HepG2 (cell line): ENCODE measurements at regions not wholly inside any gene's neighbourhood (a gene's known extent, or its start where the extent isn't known, plus 50 kb on each side); places are given as distances from the start of the nearest gene placed in this dataset.

ENCODE experiments used
- ATAC-seq: fragments of 200-7000 bp; cut with Tn5 transposase; 3 replicates; pipeline ENCODE4 v1.9.1; 2020; ENCODE audit warnings: mild to moderate bottlenecking, moderate library complexity
- BruUV-seq: library from RNA; stranded (reverse); fragments of 400-500 nt; replicated peaks from 2 replicates; lab custom pipeline; 2021; lab: Mats Ljungman, UMichigan
- CTCF ChIA-PET: fragments of 300-600 bp; formaldehyde crosslinking; extraction: SDS; loops from one replicate; lab custom pipeline; 2021; ENCODE audit warnings: low total read pairs, inconsistent platforms, low intra/inter-chr PET ratio; lab: Yijun Ruan, JAX
- POLR2A ChIA-PET: fragments of 350-600 bp; sonication (Branson Sonifier 250); formaldehyde crosslinking; loops from one replicate; lab custom pipeline; 2020; ENCODE audit warnings: antibody characterized with exemption, inconsistent platforms; lab: Yijun Ruan, JAX
- DNase-seq: peaks from one replicate; pipeline ENCODE4 v3.0.0-alpha.2; 2015; ENCODE audit warnings: low spot score
- FAIRE-seq: peaks from 3 replicates; lab custom pipeline; 2011; peaks lifted over from hg19 to GRCh38; lab: Jason Lieb, UNC
- H2AFZ ChIP-seq: one replicate; pipeline ENCODE4 v1.6.1; 2011; ENCODE audit warnings: low read length, inconsistent platforms
- H3K27ac ChIP-seq: fragments of 300-600 bp; 3 replicates; pipeline ENCODE4 v1.8.0; 2011; ENCODE audit warnings: mixed run types, mild to moderate bottlenecking, mixed read lengths, low read length, inconsistent platforms; ENCODE audit not compliant: insufficient read depth; ENCODE audit errors: extremely low read length
- H3K27me3 ChIP-seq, 2 experiments: fragments of 200-600 bp in 1 of 2; 2 replicates in 1 of 2; 3 replicates in 1 of 2; pipeline versions ENCODE4 v1.6.0 to v1.8.0; 2011; ENCODE audit warnings: low read length in 2 of 2, mild to moderate bottlenecking in 2 of 2, moderate library complexity in 2 of 2, inconsistent platforms in 1 of 2; ENCODE audit not compliant: insufficient read depth in 2 of 2, control insufficient read depth in 1 of 2
- H3K36me3 ChIP-seq, 2 experiments: fragments of 200-600 bp in 1 of 2; replicated peaks in 1 of 2; 2 replicates in 1 of 2; 3 replicates in 1 of 2; pipeline versions ENCODE4 v1.5.1 to v1.8.0; 2011; ENCODE audit warnings: low read length in 2 of 2, inconsistent platforms in 1 of 2; ENCODE audit not compliant: insufficient read depth in 2 of 2, control insufficient read depth in 1 of 2
- H3K4me1 ChIP-seq: 2 replicates; pipeline ENCODE4 v1.5.1; 2012; ENCODE audit warnings: low read length, inconsistent platforms; ENCODE audit not compliant: insufficient read depth
- H3K4me2 ChIP-seq: 2 replicates; pipeline ENCODE4 v1.6.0; 2011; ENCODE audit warnings: low read depth, low read length, inconsistent platforms
- H3K4me3 ChIP-seq, 3 experiments: fragments of 200-600 bp in 1 of 3; sonication (generic), shearing (Covaris generic) in 1 of 3; replicated peaks in 1 of 3; 2 replicates each; pipeline ENCODE4 v1.5.1; 2011 to 2016; ENCODE audit warnings: low read length in 3 of 3, inconsistent platforms in 2 of 3, low read depth in 2 of 3, mild to moderate bottlenecking in 2 of 3, control low read depth in 1 of 3, mixed read lengths in 1 of 3; ENCODE audit not compliant: insufficient read depth in 1 of 3
- H3K79me2 ChIP-seq: one replicate; pipeline ENCODE4 v1.6.1; 2011; ENCODE audit warnings: low read length, inconsistent platforms; ENCODE audit not compliant: insufficient read depth
- H3K9ac ChIP-seq: 2 replicates; pipeline ENCODE4 v1.6.0; 2011; ENCODE audit warnings: mild to moderate bottlenecking, low read depth, low read length, inconsistent platforms; ENCODE audit not compliant: insufficient read depth
- H3K9me3 ChIP-seq: 2 replicates; pipeline ENCODE4 v1.5.1; 2012; ENCODE audit warnings: mild to moderate bottlenecking, low read length
- H4K20me1 ChIP-seq: 2 replicates; pipeline ENCODE4 v1.6.0; 2011; ENCODE audit warnings: inconsistent platforms, mild to moderate bottlenecking, low read length, moderate library complexity; ENCODE audit not compliant: insufficient read depth
- DPF2 ChIP-seq: sonication (generic); formaldehyde crosslinking; IDR thresholded peaks from 2 replicates; pipeline ENCODE4 v1.4.0; 2020; ENCODE audit warnings: mild to moderate bottlenecking, low read depth, missing genetic modification reagents, borderline replicate concordance
- ELF3 ChIP-seq: IDR thresholded peaks from 2 replicates; pipeline ENCODE4 v1.6.1; 2016; ENCODE audit warnings: missing genetic modification reagents, missing compliant biosample characterization
- FIP1L1 ChIP-seq: fragments of 200-400 bp; formaldehyde crosslinking; IDR thresholded peaks from 2 replicates; pipeline ENCODE4 v1.6.1; 2018; ENCODE audit warnings: low read depth, mild to moderate bottlenecking, low read length, moderate library complexity, borderline replicate concordance; ENCODE audit not compliant: insufficient read depth
- HMG20A ChIP-seq: IDR thresholded peaks from 2 replicates; pipeline ENCODE4 v1.6.1; 2016; ENCODE audit warnings: borderline replicate concordance
- MAFG ChIP-seq: sonication (generic); formaldehyde crosslinking; IDR thresholded peaks from 2 replicates; pipeline ENCODE4 v1.5.1; 2020; ENCODE audit warnings: mild to moderate bottlenecking, missing genetic modification reagents
- NAIF1 ChIP-seq: sonication (generic); formaldehyde crosslinking; IDR thresholded peaks from 2 replicates; pipeline ENCODE4 v1.5.0; 2020; ENCODE audit warnings: mild to moderate bottlenecking, missing genetic modification reagents, borderline replicate concordance
- NFE2 ChIP-seq: sonication (generic); formaldehyde crosslinking; IDR thresholded peaks from 2 replicates; pipeline ENCODE4 v1.4.0; 2020; ENCODE audit warnings: missing genetic modification reagents
- NR3C1 ChIP-seq: sonication (generic); formaldehyde crosslinking; IDR thresholded peaks from 2 replicates; pipeline ENCODE4 v1.4.0; 2020; ENCODE audit warnings: missing genetic modification reagents
- POLR2A ChIP-seq, 2 experiments: IDR thresholded peaks; 2 replicates each; pipeline ENCODE4 v1.6.1; 2011; ENCODE audit warnings: low read depth in 2 of 2, low read length in 2 of 2, mild to moderate bottlenecking in 1 of 2, moderate library complexity in 1 of 2; ENCODE audit not compliant: insufficient read depth in 1 of 2
- SAFB2 ChIP-seq: sonication (generic); formaldehyde crosslinking; IDR thresholded peaks from 2 replicates; pipeline ENCODE4 v1.5.1; 2020; ENCODE audit warnings: missing genetic modification reagents, low read depth, mild to moderate bottlenecking, borderline replicate concordance
- SKI ChIP-seq: fragments of 450-650 bp; IDR thresholded peaks from one replicate; pipeline ENCODE4 v1.6.1; 2018; ENCODE audit warnings: mild to moderate bottlenecking; ENCODE audit not compliant: partially characterized antibody
- SP4 ChIP-seq: sonication (generic); formaldehyde crosslinking; IDR thresholded peaks from 2 replicates; pipeline ENCODE4 v1.8.1; 2023; ENCODE audit warnings: mild to moderate bottlenecking, missing genetic modification reagents
- THAP7 ChIP-seq: sonication (generic); formaldehyde crosslinking; IDR thresholded peaks from 2 replicates; pipeline ENCODE4 v1.8.1; 2023; ENCODE audit warnings: mild to moderate bottlenecking, missing genetic modification reagents
- ZBTB33 ChIP-seq: sonication (generic); formaldehyde crosslinking; IDR thresholded peaks from 2 replicates; pipeline ENCODE4 v1.4.0; 2020; ENCODE audit warnings: missing genetic modification reagents
- ZNF691 ChIP-seq: sonication (generic); formaldehyde crosslinking; IDR thresholded peaks from 2 replicates; pipeline ENCODE4 v1.4.0; 2020; ENCODE audit warnings: missing genetic modification reagents, low read depth, mild to moderate bottlenecking, borderline replicate concordance
- ZNF749 ChIP-seq: sonication (generic); formaldehyde crosslinking; IDR thresholded peaks from 2 replicates; pipeline ENCODE4 v1.8.0; 2022; ENCODE audit warnings: mild to moderate bottlenecking, missing genetic modification reagents, moderate library complexity, borderline replicate concordance
- ZNF777 ChIP-seq: sonication (generic); formaldehyde crosslinking; IDR thresholded peaks from 2 replicates; pipeline ENCODE4 v1.4.0; 2020; ENCODE audit warnings: missing genetic modification reagents
- ZNF883 ChIP-seq: sonication (generic); formaldehyde crosslinking; IDR thresholded peaks from 2 replicates; pipeline ENCODE4 v1.5.1; 2020; ENCODE audit warnings: mild to moderate bottlenecking, missing genetic modification reagents; ENCODE audit errors: not compliant biosample characterization
- ZSCAN29 ChIP-seq: sonication (generic); formaldehyde crosslinking; conservative IDR thresholded peaks from 2 replicates; pipeline ENCODE4 v1.4.0; 2020; ENCODE audit warnings: mild to moderate bottlenecking, missing genetic modification reagents
- WGBS: methylation state at CpG from one replicate; pipeline ENCODE4 v1.1.6; 2017; ENCODE audit warnings: low lambda C conversion rate; 5-methylcytosine and 5-hydroxymethylcytosine counted together
- in situ Hi-C: cut with HindIII; loops from 2 replicates; pipeline ENCODE4 v1.10.0; 2017; ENCODE audit warnings: low pct_unique_long_range_greater_than_20kb; ENCODE audit not compliant: extremely low pct_ligation_motif_present
- intact Hi-C: fragments of 100-400 bp; cut with micrococcal nuclease; formaldehyde crosslinking; loops from one replicate; pipeline ENCODE4 v1.10.0; 2022; ENCODE audit not compliant: unreplicated experiment
- TF ChIP-seq, protein P1 (sequence below): sonication (generic); formaldehyde crosslinking; IDR thresholded peaks from 2 replicates; pipeline ENCODE4 v1.8.0; 2022; ENCODE audit warnings: missing genetic modification reagents, mild to moderate bottlenecking, inconsistent platforms, borderline replicate concordance

DNA sequence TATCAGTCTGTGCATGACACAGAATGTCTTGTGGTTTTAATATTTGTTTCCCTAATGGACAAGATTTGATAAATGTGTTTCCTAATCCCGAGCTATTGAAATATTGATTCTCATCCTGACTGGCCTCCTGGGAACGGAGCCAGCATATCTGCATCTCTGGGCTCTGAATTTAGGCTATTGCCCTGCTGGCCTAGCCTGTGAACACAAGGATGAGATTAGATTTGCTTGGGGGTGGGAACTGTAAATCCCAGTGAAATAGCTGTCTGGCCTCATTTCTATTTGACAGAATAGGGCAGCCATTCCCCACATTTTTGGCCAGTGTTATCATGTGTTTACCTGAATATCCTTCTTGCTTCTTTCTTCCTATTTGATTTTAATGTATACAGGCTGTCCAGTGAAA is 198.4 kb upstream of the SOX4 start:
- in situ Hi-C loops, result no loop called here
- intact Hi-C loops, result no loop called here
- 0% methylated on average over 2 of the region's 2 CpGs for WGBS
- Histone ChIP-seq H3K9me3 (no peaks in the 10 kb centered on the region), H3K36me3 (no peaks in the 10 kb centered on the region), H3K9ac (no peak overlapping the region), H3K4me3 (no peak overlapping the region), H2AFZ (no peak overlapping the region), H4K20me1 (no peaks in the 10 kb centered on the region), H3K27me3 (peaks cover 0 to 7% of the 10 kb centered on the region in 2 experiments; a peak in 2 of 5 replicates), H3K79me2 (no peaks in the 10 kb centered on the region), H3K4me2 (no peak overlapping the region), H3K27ac (no peak overlapping the region), H3K4me1 (peaks cover 11% of the 10 kb centered on the region)
- CTCF ChIA-PET, result no interaction called here
- TF ChIP-seq DPF2 (CRISPR knock-in tag) (no peak), NAIF1 (CRISPR knock-in tag) (no peak), NR3C1 (no peak), ZSCAN29 (CRISPR knock-in tag) (no peak), MAFG (CRISPR knock-in tag) (no peak), POLR2A (IDR thresholded peaks at IDR 0.05; ENCODE audit: insufficient read depth in 1 of 2, low read depth in 2 of 2, low read length in 2 of 2) (no peak), NFE2 (CRISPR knock-in tag) (no peak), SP4 (CRISPR knock-in tag) (no peak), ZNF777 (CRISPR knock-in tag) (no peak), ZNF691 (CRISPR knock-in tag) (no peak), ELF3 (CRISPR knock-in tag) (no peak), THAP7 (CRISPR knock-in tag) (no peak), ZBTB33 (CRISPR knock-in tag) (no peak), SKI (no peak), FIP1L1 (no peak), ZNF749 (no peak), ZNF883 (no peak), HMG20A (CRISPR knock-in tag) (no peak), SAFB2 (CRISPR knock-in tag) (no peak)
- TF ChIP-seq, protein P1, sequence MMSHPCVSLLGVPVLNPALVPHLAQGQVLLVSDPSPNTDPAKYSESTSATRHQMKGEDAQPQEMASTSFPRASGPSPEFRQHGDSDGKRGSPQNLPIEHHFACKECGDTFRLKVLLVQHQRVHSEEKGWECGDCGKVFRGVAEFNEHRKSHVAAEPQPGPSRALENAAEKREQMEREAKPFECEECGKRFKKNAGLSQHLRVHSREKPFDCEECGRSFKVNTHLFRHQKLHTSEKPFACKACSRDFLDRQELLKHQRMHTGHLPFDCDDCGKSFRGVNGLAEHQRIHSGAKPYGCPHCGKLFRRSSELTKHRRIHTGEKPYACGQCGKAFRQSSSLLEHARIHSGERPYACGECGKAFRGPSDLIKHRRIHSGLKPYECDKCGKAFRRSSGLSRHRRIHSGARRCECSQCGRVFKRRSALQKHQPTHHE (CRISPR knock-in tag), result no peak
- ATAC-seq, result no peak
- no peak for FAIRE-seq
- BruUV-seq, result no TSS peak
- POLR2A ChIA-PET, result no interaction called here
- DNase-seq, result no peak
